ENCODE measurements at regions not wholly inside any gene's neighbourhood (a gene's known extent, or its start where the extent isn't known, plus 50 kb on each side); places are given as distances from the start of the nearest gene placed in this dataset.

GRCh38 chr5:14988223-14988622, 116.6 kb upstream of the ANKH start:
- no peak overlapping the region for H3K9ac ChIP-seq (ENCODE audit: insufficient read depth, low read length)
- TF ChIP-seq EZH2 (IDR thresholded peaks at IDR 0.05; ENCODE audit: low read length, missing control alignments) (no peak), CTCF (conservative IDR thresholded peaks at IDR 0.05 in 1 of 2, IDR thresholded peaks at IDR 0.05 in 1 of 2; ENCODE audit: low read depth in 1 of 2, low read length in 2 of 2) (no peak)
- H3K79me2 ChIP-seq (ENCODE audit: control insufficient read depth, insufficient read depth, low read length): no peaks in the 10 kb centered on the region
- H3K36me3 ChIP-seq (ENCODE audit: control insufficient read depth, insufficient read depth, low read length): no peaks in the 10 kb centered on the region
- DNase-seq (ENCODE audit: low read depth in 2 of 2): no peak
- no peak overlapping the region for H2AFZ ChIP-seq (ENCODE audit: low read length)
- H3K4me3 ChIP-seq (replicated peaks in 1 of 4; ENCODE audit: control extremely low read depth in 1 of 4, insufficient read depth in 1 of 4, low read depth in 3 of 4, low read length in 4 of 4): no peak overlapping the region
- no peak overlapping the region for H3K4me2 ChIP-seq (ENCODE audit: extremely low read depth, insufficient read depth, low read length)
- no peaks in the 10 kb centered on the region for H3K27me3 ChIP-seq (ENCODE audit: control insufficient read depth, insufficient read depth, low read length)
- no peaks in the 10 kb centered on the region for H3K9me3 ChIP-seq (ENCODE audit: control insufficient read depth, insufficient read depth, low read depth, low read length)
- no peaks in the 10 kb centered on the region for H3K4me1 ChIP-seq (ENCODE audit: control insufficient read depth, extremely low read depth, insufficient read depth, low read length)
- H3K27ac ChIP-seq (ENCODE audit: insufficient read depth, low read length): no peak overlapping the region
- no peaks in the 10 kb centered on the region for H4K20me1 ChIP-seq (ENCODE audit: control insufficient read depth, extremely low read depth, insufficient read depth, low read length)

GRCh38 chr5:14986413-14986812, 114.8 kb upstream of the ANKH start:
- H3K9me3 ChIP-seq (ENCODE audit: control insufficient read depth, insufficient read depth, low read depth, low read length): no peaks in the 10 kb centered on the region
- no peak overlapping the region for H3K9ac ChIP-seq (ENCODE audit: insufficient read depth, low read length)
- no peak overlapping the region for H3K4me3 ChIP-seq (replicated peaks in 1 of 4; ENCODE audit: control extremely low read depth in 1 of 4, insufficient read depth in 1 of 4, low read depth in 3 of 4, low read length in 4 of 4)
- TF ChIP-seq EZH2 (IDR thresholded peaks at IDR 0.05; ENCODE audit: low read length, missing control alignments) (no peak), CTCF (conservative IDR thresholded peaks at IDR 0.05 in 1 of 2, IDR thresholded peaks at IDR 0.05 in 1 of 2; ENCODE audit: low read depth in 1 of 2, low read length in 2 of 2) (no peak)
- no peaks in the 10 kb centered on the region for H3K36me3 ChIP-seq (ENCODE audit: control insufficient read depth, insufficient read depth, low read length)
- no peak overlapping the region for H3K27ac ChIP-seq (ENCODE audit: insufficient read depth, low read length)
- H3K4me1 ChIP-seq (ENCODE audit: control insufficient read depth, extremely low read depth, insufficient read depth, low read length): no peaks in the 10 kb centered on the region
- H4K20me1 ChIP-seq (ENCODE audit: control insufficient read depth, extremely low read depth, insufficient read depth, low read length): no peaks in the 10 kb centered on the region
- no peaks in the 10 kb centered on the region for H3K27me3 ChIP-seq (ENCODE audit: control insufficient read depth, insufficient read depth, low read length)
- H3K4me2 ChIP-seq (ENCODE audit: extremely low read depth, insufficient read depth, low read length): no peak overlapping the region
- H2AFZ ChIP-seq (ENCODE audit: low read length): no peak overlapping the region
- H3K79me2 ChIP-seq (ENCODE audit: control insufficient read depth, insufficient read depth, low read length): no peaks in the 10 kb centered on the region
- no peak for DNase-seq (ENCODE audit: low read depth in 2 of 2)

DNA sequence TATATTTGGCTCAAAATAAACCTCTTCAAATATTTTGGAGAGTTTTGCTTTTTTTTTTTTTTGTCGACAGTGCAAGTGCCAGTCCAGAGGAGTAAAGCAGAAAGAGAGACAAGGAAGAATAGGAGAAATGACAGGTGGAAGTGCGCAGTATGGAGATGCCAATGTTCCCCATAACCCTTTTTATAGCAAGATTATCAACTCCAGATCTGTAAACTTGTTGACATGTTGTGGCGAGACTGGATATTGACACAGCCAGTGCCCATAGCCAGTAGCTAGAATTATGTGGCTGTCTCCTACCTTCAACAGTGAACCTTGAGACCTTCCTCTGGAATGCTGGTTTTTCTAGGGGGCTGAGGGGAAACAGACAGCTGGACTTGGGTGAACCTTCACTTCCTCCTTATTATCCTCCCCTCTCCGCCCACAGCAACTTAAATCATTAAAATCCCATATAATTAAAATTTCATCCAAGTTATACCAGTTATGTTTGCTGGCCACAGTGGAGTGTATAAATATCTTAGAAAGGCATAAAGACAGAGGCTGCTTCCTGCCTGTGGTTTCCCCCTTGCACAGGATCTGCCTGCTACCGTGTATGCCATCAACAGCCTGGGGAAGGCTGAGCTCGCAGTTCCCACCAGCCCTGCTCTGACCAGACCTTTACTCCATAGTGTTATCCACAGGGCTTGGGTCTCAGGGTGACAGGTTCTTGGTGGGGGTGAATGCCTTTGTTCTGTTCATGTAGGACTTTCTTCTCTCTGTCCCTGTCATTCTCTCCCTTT, 112.3 kb upstream of the ANKH start:
- TF ChIP-seq EZH2 (IDR thresholded peaks at IDR 0.05; ENCODE audit: low read length, missing control alignments): no peak
- TF ChIP-seq CTCF (conservative IDR thresholded peaks at IDR 0.05 in 1 of 2, IDR thresholded peaks at IDR 0.05 in 1 of 2; ENCODE audit: low read depth in 1 of 2, low read length in 2 of 2): no peak
- no peaks in the 10 kb centered on the region for H3K4me1 ChIP-seq (ENCODE audit: control insufficient read depth, extremely low read depth, insufficient read depth, low read length)
- no peaks in the 10 kb centered on the region for H3K9me3 ChIP-seq (ENCODE audit: control insufficient read depth, insufficient read depth, low read depth, low read length)
- DNase-seq (ENCODE audit: low read depth in 2 of 2): no peak
- H3K4me3 ChIP-seq (replicated peaks in 1 of 4; ENCODE audit: control extremely low read depth in 1 of 4, insufficient read depth in 1 of 4, low read depth in 3 of 4, low read length in 4 of 4): no peak overlapping the region
- no peak overlapping the region for H3K9ac ChIP-seq (ENCODE audit: insufficient read depth, low read length)
- H3K27me3 ChIP-seq (ENCODE audit: control insufficient read depth, insufficient read depth, low read length): no peaks in the 10 kb centered on the region
- no peaks in the 10 kb centered on the region for H3K79me2 ChIP-seq (ENCODE audit: control insufficient read depth, insufficient read depth, low read length)
- no peak overlapping the region for H3K4me2 ChIP-seq (ENCODE audit: extremely low read depth, insufficient read depth, low read length)
- no peaks in the 10 kb centered on the region for H3K36me3 ChIP-seq (ENCODE audit: control insufficient read depth, insufficient read depth, low read length)
- no peaks in the 10 kb centered on the region for H4K20me1 ChIP-seq (ENCODE audit: control insufficient read depth, extremely low read depth, insufficient read depth, low read length)
- H2AFZ ChIP-seq (ENCODE audit: low read length): no peak overlapping the region
- H3K27ac ChIP-seq (ENCODE audit: insufficient read depth, low read length): no peak overlapping the region
